ENCODE measurements at regions not wholly inside any gene's neighbourhood (a gene's known extent, or its start where the extent isn't known, plus 50 kb on each side); places are given as distances from the start of the nearest gene placed in this dataset.
"Not testable (repeated sequence)": the region's sequence is repeated elsewhere in the genome, so short reads cannot be mapped to it uniquely, and the experiment has no call there.

- no peak for DNase-seq
Observed at GRCh38 chr5:163022582-163023128, 414.7 kb upstream of the CCNG1 start.

DNA sequence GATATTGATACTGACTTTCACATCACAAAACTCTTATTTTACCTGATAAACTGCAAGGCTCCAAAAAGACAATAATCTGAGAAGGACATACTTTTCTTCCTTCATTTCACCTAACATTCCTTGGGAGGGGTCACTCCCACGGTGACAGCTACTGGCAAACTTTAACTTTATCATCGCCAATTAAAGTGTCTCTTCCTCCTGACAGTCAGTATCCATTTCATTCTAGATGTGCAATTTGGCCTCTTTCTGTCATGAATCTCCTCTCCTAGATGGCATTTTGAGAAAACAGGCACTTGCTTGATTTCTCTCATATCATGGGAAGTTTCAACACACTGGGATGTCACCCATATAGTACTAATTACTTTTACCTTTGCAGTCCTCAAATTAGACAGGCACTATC is 413.5 kb upstream of the CCNG1 start:
- DNase-seq: no peak

- DNase-seq: no peak
Observed at GRCh38 chr5:163024936-163025335, 412.5 kb upstream of the CCNG1 start.

DNA sequence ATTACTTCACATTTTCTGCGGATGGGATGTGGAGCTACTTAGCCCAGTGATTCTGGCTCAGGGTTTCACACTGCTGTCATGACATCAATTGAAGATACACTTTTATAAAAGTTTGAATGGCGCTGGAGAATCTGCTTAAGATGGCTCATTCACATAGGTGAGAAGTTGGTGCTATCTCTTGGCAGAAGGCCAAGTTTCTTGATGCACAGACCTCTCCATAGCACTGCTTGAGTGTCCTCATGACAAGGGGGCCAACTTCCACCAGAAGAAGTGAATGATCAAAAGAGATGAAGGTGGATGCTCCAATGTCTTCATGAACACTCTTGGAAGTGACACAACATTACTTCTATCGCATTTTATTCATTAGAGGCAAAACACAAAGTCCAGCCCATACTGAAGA is 403.7 kb upstream of the CCNG1 start:
- no peak for DNase-seq

DNA sequence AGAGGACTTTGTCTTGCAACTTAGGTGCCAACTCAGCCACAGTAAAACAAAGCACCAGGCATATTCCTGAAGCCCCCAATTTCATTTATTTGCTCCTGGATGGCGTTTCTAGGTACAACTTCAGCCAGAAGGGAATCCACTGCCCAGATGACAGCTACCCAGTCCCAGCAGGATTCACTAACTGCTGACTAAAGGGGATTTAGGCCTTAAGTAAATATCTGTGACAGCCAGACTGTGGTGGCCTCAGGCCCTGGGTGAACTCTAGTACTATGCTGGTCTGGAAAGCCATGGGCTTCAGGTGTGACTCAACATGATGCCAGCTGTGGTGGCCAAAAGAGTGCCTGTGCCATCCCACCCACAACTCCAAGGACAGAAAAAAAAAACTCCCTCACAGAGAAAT is 396.1 kb upstream of the CCNG1 start:
- no peak for DNase-seq

DNA sequence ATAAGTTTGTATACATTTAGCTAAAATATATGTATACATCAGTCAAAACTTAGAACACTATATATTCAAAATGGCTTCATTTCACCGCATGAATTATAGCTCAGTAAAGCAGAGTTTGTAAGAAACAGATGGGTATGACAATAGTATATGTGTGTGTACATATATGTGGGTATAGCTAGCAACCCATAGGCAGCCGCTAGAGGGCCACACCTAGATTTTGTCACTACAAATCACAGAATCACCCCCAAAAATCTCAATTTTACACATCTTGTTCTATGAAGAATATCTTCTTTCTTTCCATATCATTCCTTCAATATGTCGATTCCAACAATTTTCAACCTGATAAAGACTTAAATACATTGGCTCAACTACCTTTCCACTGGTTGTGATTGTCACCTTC is 357.8 kb upstream of the CCNG1 start:
- DNase-seq: no peak

GRCh38 chr5:163089230-163089629 is 348.2 kb upstream of the CCNG1 start:
- no peak for DNase-seq

DNA sequence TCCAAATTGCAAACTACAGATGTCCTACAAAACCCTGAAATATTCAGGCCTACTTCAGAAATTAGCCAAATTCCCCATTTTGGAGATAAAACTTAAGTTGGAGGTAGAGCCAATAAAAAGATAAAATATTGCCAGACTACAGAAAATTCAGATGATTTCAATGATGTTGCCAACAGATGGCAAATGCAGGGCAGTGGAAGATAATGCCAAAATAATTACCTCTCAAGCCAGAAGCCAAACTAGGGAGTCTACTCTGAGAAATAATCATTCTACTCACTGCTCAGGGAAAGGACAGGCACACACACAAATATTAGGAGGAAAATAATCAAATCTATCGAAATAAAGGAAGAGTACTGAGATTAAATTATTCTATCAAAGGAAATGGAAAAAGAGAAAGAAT is 347.5 kb upstream of the CCNG1 start:
- no peak for DNase-seq

- no peak for DNase-seq
Observed at GRCh38 chr5:163094492-163095180, 342.8 kb upstream of the CCNG1 start.

DNA sequence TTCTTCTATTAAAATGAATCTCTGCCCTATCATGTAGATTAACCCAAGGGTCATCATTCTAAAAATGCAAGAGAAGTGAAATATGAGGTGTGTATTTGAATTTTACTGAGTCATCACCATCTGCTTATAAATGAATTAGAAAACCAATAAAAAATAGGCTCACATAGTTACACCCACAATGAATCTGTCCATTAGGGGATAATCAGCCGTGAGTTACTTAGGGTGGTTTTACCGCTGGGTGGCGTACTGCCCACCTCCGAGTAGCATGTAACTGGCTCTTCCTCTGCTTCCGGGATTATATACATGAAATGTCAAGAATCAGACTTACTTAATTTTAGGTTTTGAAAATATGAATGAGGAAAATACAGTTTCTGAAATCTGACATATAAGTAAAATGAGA is 332.9 kb upstream of the CCNG1 start:
- DNase-seq: no peak

DNA sequence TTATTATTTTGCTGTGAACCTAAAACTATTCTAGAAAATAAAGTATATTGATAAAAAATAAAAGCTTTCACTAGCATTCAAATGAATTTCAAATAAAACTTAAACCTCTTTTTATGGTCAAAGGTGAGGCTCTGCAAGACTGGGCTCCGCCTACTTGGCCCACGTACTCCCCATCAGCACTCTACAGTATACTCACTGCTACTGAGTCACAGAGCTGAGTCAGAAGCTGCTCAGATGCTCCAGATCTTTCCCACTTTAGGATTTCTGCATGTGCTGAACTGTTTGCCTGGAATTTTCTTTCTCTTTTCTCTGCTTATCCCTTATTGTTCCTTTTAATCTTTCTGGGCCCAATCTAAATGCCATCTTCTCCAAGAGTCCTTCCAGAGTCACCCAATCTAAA is 331.9 kb upstream of the CCNG1 start:
- DNase-seq: no peak

DNA sequence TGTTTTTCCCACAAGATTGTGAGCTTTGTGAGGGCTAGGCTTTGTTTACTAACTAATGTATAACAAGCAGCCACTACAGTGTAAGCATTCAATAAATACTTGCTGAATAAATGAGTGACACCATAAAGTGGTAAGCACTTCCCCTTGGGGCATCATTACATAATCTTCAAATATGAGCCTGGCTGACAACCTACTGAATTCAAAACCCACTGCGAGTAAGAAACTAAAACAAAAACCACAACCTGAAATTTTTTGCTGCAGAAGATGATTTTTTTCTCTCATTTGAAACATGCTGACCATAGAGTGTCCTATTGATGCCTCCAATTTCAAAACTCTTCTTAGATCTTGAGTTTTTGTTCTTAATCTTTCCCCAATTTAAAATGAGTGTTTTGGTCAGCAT is 331.3 kb upstream of the CCNG1 start:
- DNase-seq: no peak

- DNase-seq: no peak
Observed at GRCh38 chr5:163108351-163108750, 329.0 kb upstream of the CCNG1 start.

- DNase-seq: no peak
Observed at GRCh38 chr5:163115011-163115410, 322.4 kb upstream of the CCNG1 start.

GRCh38 chr5:163116618-163117017 is 320.8 kb upstream of the CCNG1 start:
- DNase-seq: not testable (repeated sequence)

DNA sequence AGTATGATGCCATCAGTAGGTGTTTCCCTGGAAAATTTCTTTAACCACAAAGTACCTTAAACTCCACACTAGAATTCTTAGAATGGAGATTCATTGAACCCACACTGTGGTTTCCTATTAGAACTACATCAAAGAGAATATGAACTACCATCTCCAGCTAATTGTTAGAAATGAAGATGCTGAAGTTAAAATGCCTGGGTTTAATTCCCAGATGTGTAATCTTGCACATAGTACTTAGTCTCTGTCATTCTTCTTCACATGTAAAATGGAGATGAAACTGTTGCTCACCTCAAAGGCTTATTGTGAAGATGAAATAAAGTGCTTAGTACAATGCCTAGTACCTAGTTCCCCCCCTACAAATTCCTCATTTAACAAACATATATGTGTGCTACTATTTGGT is 303.3 kb upstream of the CCNG1 start:
- no peak for DNase-seq

- no peak for DNase-seq
Observed at GRCh38 chr5:163135849-163136248, 301.5 kb upstream of the CCNG1 start.

GRCh38 chr5:163161512-163161911 is 275.9 kb upstream of the CCNG1 start:
- no peak for DNase-seq

DNA sequence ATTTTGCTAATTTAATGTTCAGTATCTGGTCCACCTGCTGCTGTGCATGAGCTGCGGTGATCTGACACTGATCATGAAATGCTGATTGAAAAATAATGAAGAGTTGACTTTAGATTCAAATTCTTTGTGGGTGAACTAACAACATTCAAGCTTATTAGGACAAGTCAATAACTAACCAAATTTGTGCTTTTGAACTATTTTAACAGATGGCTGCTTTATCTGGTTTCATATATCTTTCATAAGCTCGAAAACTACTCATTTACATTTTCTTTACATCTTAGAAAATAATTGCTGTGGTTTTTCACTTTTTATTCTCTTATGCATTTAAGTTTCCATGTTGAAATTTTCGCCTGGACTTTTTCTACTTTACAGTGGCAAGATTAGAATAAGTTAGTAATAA is 274.8 kb upstream of the CCNG1 start:
- DNase-seq: no peak

- DNase-seq: no peak
Observed at GRCh38 chr5:163163858-163164257, 273.5 kb upstream of the CCNG1 start.

DNA sequence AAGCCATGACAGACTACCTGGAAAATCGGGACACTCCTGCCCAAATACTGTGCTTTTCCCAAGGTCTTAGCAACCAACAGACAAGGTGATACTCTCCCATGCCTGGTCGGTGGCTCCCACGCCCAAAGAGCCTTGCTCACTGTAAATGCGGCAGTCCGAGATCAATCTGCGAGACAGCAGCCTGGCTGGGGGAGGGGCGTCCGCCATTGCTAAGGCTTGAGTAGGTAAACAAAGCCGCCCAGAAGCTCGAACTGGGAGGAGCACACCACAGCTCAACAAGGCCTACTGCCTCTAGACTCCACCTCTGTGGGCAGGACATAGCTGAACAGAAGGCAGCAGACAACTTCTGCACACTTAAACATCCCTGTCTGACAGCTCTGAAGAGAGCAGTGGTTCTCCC is 272.1 kb upstream of the CCNG1 start:
- DNase-seq: no peak

- DNase-seq: not testable (repeated sequence)
Observed at GRCh38 chr5:163170161-163170560, 267.2 kb upstream of the CCNG1 start.

- DNase-seq: no peak
Observed at GRCh38 chr5:163172540-163173338, 264.7 kb upstream of the CCNG1 start.

DNA sequence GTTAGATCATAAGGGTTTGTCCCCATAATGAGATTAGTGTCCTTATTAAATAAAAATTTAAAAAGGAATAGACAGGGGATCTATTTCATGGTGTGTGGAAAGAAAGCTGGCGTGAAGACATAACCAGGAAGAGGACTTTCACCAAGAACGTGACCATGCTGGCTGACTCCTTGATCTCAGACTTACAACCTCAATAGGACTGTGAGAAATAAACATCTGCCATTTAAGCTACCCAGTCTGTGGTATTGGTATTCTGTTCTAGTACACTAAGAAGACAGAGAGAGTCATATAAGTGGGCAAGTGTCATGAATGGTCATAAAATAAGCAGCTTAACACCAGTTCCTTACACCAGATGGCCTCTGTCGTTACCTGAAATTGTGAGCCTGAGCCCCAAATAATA is 259.4 kb upstream of the CCNG1 start:
- no peak for DNase-seq
